Tongue (tissue), 1 donor: ENCODE measurements at regions not wholly inside any gene's neighbourhood (a gene's known extent, or its start where the extent isn't known, plus 50 kb on each side); places are given as distances from the start of the nearest gene placed in this dataset.
A peak's percentile ranks its signal among the peaks of the same experiment; 100 is the strongest.
"Not testable (repeated sequence)": the region's sequence is repeated elsewhere in the genome, so short reads cannot be mapped to it uniquely, and the experiment has no call there.

Source experiments
- DNase-seq: peaks from one replicate; pipeline ENCODE4 v3.0.0-alpha.2; 2015

DNA sequence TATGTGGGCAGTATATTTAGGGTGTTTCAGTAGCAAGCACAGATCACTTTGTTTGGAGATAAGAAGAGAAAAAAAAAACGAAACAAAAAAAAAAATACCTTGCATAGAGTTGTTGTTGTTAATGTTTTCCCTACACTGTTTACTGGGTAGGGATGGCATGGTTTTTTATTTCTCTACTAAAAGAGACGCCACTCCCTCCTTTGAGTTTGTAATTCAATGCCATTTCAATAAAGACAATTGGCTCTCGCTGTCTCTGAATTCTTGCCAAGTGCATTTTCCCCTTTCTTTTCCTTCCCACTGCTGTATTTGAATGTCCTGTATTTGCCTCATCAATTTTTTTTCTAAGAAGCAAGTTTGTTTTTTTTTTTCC lies 213.9 kb upstream of the UBASH3B start:
- peak; percentile 57 for DNase-seq

DNA sequence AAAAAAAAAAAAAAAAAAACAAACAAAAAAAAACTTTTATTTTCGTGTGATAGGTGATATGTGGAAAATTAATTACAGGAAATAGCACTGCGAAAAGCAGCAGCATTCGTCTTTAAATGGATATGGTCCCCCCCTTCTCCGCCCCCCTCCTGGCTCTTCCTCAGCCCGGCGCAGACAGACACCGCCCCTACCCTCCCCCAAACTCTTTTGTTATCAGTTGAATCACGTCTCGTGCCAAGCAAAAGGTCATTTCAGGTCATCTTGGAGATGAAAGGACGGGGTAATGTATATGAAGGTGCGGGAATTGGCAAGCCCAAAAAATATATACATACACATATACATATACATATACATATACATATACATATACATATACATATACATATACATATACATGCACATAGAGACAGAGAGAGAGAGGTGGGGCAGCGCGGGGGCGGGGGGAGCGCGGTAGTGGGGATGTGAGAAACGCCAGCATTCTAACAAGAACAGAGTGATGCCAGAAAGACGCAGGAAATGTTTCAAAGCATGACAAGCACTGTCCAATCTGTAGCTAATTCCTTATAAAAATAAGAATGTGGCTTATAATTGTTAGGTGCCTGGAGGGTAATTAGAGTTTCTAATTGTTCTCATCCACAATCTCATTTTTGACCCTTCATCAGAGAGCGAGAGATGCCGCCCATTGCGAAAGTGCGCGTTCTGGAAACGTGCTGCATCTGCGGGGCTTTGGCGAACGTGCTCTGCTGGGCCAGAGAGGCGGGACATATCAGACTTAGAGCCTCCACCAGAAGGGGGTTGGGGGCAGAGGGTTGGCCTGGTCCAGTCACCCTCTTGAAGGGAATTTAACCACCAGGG lies 214.5 kb upstream of the UBASH3B start:
- DNase-seq: peak; percentile 69

DNA sequence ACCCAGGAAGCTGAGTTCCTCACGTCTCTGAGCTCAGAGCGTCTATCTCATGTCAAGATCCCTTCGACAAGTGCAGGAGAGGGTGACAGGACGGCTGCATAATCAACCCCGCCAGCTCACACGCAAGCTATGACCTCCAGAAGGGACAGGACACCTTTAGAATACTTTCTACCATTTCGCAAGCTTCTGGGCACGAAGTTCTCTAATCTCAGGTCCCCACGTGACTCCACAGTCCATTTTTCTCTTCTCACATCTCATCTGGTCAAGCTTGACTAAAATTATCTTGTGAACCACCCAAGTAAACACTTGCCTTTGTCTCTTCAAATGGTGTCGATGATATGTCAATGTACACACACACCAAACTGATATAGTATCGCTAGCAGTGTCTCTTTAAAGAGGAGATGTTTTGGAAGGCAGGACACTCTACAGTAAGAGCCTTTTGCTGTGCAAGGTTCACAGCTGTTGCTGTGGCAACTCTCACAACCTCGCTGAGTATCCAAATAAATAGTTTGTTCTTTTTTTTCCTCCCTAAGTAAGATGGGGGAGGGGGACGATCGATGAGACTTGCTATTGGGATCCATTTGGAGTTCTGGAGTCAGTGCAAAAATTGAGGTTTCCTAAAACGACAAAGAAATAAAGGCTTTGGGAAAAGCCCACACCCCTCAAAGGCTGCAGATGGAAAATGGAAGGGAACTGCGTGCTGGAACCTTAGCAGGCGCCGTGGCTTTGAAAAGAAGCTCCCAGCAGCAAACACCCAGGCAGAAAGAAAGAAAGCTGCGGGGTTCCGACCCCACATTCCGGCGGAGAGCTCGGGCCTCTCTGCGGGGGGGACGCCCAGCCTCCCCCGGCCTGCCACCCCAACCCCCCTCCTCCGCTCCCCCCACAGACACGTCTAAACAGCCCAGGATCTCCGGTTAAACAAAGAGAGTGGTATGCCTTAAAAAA lies 215.4 kb upstream of the UBASH3B start:
- DNase-seq: peak; percentile 77

DNA sequence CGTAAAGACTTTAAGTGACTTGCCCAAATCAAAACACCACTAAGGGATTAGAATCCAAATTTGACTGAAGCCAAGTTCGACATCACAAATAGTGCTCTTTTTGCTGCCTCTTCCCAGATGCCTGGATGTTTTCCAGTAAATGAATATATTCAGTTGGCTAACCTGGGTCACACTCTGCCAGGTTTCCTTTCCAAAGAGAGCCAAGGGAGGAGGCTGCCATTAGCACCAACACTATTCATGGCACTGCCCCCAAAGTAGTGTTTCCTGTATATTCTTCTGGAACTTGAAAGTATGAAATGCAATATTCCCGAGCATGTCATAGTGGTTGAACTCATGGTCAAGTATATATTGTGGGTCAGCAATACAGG lies 219.3 kb upstream of the UBASH3B start:
- DNase-seq: no peak

DNA sequence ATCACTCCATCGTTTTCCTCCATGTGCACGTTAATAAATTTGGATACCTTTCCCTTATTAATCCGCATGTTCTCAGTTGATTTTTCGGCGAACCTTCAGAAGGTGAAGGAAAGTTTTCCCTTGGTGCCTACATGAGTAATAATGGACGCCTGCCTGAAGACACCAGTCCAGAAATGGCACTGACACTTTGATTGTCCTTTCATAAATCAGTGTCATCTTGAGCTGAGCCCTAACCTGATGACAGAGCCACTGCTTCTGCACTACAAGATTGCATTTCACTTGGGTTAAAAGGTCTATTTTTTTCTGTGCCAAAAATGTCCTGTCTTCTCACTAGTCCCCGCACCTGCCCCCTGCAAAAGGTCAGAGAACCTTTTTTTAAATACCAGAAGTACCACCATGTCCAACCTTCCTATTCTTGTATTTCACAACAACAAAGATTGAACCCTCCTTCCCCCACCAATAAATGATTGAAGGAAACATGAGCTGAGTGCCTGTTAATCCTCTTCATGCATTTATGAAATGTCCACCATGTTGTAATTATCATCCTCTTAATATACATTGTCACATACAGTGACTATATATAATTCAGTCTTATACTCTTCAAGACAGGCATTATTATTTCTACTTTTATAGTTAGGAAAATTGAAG lies 219.9 kb upstream of the UBASH3B start:
- DNase-seq: no peak

DNA sequence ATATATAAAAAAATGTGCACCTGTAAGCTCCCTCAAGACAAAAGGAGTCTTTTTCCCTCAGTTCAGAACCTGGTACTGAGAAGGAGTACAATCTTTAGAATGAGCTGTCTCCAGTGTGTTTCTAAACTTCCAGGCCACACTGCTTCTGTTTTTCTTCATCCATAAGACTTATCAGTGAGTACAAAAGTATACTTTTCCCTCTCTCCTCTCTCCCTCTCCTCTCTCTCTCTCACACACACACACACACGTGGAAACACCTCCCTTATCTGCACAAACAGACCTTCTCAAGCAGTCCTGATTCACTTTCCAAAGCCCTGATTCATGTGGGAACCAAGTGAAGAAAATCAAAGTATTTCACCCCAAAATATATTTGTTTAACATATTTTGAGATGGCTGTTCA lies 220.7 kb upstream of the UBASH3B start:
- no peak for DNase-seq

DNA sequence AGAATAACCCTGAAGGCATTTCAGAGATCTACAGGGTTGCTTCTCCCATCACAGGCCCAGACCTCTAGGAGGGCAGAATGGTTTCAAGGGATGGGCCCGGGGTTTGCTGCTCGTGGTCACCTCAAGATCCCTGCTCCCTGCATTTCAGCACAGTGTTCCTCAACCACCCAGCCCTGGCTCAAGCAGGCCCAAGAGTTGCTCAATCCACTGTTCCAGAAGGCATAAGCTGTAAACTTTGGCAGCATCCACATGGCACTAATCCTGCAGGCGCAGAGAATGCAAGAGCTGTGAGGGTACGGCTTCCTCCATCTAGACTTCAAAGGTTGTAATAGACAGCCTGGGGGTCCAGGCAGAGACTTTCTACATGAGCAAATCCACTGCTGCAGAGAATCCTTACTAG lies 225.0 kb upstream of the UBASH3B start:
- no peak for DNase-seq

DNA sequence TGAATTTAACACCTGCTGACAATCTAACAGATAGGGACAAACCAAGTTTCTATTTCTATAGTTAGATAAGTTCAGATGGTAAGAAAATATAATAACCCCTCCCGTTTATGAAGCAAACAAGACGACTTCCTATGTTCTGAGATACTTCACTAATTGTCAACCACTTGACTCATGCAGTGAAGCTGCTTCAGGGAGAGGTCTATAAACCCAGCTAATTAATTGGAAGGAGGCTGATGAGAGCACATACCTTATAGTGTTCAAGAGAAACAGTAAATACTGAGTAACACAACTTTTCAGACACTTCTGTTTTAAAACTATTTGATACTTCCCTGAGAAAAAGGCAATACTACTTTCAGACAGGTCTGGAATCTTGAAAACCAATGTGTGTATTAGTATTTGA lies 229.4 kb upstream of the UBASH3B start:
- no peak for DNase-seq

DNA sequence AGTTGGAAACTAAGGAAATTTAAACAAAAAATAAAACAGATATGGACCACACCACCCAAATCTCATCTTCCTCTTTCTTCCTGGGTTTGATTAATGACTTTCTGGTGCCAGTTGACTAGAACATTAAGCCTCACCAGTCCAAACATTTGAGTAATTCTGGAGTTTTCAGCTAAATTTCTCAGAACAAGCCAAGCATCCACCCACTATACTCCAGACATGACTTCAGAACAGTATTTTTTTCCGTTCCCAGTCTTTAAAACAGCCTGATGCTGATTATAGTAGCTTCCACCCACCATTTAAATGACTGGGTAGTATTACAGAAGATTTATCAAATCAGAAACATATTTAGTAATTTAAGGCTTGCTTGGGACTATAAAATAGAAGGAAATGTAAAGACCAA lies 230.9 kb upstream of the UBASH3B start:
- no peak for DNase-seq

DNA sequence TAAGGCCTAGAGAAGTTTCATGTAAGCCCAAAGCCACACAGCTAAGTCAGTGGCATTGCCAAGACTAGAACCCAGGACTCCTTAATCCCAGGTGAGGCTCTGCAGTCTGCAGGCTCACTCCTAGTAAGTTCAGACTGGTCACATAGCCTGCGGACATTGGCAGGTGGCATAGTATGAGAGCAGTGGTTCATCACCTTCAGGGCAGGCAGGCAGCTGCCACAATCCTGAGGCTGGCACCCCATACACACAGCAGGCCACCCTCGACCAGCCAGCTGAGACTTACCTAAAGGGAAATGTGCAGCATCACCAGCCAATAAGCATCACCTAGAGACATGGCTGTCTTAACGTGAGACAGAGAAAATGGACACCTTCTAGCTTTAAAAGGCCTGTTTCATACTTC lies 231.6 kb upstream of the UBASH3B start:
- DNase-seq: no peak

DNA sequence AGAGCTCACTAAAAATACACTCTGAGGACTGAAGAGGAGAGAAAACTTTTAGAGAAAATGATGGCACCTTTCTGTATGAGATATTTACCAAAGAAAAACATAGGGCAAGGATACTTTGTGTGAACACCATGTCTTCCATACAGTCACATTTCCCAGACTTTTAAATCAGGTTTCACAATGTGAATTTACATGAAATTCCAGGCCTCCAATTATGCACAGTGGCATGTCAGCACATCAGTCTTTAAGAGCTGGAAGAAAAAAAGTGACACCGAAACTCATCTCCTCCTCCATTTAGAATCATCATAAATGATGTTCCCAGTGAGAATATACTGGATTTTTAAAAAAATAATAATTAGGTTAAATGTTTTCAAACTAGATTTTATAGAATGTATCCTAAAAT lies 232.2 kb upstream of the UBASH3B start:
- no peak for DNase-seq

DNA sequence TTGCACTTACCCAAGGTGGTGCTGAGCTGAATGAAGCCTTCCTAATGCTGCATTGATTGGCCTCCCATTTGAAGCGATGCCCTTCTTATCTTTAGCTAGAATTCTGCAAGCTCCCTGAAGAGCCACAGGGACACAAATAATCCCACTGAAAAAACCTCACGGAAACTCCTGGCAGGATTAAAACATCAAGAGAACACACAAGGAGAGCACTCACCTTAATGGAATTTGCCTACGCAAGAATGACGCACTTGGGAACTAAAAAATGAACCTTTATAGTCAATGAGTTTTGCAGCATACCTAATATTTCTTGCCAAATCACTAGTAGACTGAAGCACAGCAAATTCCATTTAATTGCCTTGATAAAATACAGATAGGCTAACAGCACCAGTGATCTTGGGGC lies 232.8 kb upstream of the UBASH3B start:
- peak; percentile 22 for DNase-seq

DNA sequence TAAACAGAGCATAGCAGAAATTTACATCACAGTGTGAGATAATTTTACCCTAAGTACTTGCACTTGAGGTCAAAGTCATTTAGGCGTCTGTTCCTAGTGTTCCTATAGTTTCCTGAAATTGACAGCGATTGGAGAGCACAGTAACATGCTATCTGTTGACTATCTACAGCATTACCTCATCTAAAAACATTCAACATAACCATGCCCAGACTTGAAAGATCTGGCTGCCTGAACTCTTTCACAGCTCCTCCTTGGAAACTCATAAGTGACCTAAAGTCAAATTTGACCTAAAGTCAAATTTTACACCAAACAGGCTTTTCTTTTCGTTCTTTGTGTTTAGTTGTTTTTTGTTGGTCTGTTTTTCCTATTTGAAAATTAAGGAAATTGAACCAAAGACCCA lies 233.8 kb upstream of the UBASH3B start:
- no peak for DNase-seq

DNA sequence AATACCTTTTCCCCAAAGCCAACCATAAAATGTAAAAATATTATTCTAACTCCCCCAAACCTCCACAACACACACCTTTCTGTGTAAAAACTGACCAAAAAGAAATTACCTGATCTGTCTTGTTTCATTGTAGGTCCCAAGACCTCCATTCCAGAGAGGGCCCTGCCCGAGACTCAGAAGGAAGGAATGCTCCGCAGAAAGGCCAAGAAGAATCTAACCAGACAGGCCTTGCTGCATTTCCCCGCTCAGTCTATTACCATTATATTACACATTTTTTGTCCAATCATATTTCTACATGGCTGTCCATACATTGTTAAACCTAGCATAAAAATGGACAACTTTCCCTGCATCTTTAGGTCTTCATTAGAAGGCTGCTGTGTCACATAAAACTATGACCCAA lies 237.5 kb upstream of the UBASH3B start:
- no peak for DNase-seq

DNA sequence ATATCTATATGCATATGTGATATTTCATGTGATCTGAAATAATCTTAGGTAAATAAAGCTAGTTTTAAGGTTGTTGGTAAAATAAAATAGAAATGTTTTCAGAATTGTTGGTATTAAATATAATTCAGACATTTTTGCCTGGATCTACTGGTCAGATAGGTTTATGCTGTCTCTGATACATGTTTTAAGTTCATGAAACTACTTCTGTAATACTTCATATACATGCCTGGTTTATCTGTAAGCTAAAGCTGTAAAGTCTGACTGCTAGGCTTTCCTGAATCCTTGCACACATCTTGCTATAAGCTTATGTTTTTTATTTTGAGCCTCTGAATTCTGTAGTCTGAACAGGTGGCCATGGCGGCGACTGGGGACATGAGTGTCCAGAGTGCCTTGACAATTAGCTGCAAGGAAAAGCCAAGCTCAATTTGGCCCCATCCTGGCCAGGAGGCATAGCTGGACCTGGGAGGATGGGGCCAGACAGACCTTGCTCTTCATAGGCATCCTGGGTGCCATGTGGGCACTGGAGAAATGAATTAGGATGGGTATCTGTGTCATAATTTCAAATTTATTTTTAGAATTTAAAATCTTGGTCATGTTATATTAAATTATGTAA lies 241.0 kb upstream of the UBASH3B start:
- DNase-seq: no peak

DNA sequence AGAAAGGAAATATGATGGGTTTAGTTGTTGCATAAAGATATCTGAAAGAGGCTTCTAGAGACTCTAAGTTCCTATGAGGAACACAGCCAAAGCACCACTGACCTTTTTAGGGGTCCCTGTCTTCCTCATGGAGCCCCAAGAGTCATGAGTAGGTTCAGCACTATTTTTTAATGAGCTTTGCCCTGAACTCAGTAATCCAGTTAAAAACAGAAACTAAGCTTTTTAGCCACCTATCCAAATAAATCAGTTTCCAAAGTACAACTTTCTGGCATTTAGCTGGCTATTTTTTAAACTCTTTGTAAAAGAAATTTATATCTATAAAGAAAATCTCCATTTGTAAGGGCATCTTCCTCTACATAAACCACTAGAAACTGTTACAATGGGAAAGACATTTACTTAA lies 241.8 kb upstream of the UBASH3B start:
- no peak for DNase-seq

DNA sequence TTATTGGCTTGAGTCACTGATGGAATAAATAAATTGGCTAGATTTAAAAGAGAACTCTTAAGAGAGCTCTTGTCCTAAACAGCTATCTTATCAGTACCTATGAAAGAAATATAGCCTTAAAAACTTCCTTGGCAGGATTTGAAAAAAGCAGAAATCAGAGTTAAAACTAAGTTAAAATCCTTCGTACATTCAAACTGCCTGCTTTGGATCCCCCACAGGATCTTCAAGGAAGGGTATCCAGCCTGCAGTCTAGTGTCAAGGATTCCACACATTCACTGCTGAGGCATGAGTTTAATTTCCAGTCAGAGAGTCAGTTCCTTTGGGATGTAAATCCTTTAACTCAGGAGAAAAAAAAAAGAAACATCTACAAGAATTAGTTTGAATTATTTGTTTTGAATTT lies 242.9 kb upstream of the UBASH3B start:
- no peak for DNase-seq

DNA sequence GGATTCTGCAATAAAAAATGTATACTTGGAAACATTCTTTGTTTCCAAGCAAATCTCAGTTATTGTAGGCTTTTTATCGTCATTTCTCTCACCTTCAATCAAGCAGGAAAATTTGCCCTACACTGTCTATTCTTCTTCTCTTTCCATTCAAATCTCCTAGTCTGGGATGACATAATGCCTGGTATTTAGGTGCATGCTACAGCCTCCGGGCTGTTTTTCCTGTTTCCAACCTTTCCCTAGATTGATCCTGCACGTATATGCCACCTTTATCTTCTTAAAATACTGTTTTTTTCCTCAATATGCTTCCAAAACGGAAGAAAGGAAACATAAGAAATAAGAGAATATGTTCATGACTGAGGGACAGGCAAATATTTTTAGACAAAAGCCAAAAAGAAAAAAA lies 249.1 kb upstream of the UBASH3B start:
- DNase-seq: no peak

DNA sequence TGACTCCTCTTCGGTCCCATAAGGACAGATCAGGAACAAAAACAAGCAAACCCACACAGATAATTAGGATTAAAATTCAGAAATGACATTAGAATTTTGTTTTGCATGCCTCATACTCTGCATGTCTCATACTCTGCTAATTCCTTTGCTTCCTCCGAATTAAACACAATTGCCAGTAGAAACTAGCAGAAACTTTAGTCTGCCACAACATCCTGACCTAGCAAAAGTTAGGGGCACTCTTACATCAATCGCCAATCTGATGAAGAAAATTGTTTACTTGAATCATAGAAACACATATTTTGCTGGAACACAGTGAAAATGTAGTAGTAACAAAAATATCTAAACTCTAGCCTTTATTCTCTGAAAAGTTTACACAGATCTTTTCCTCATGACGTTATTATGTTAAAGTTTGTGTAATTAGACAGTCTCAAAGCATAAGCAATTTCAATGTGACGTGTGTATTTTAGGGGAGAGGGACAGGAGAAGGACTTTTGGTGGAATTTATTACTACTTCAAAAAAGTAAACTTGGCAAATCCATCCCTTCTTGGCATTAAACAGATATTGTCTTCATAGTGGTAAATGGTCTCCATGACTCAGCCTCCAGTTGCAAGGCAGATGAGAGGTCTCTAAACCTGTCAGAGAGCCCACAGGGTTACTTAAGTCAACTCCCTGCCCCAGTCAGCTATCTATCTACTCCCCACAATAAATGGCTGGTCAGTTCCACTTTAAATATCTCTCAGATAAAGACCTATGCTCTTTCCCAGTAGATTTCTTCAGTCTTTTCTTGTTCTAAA lies 249.8 kb upstream of the UBASH3B start:
- DNase-seq: no peak

DNA sequence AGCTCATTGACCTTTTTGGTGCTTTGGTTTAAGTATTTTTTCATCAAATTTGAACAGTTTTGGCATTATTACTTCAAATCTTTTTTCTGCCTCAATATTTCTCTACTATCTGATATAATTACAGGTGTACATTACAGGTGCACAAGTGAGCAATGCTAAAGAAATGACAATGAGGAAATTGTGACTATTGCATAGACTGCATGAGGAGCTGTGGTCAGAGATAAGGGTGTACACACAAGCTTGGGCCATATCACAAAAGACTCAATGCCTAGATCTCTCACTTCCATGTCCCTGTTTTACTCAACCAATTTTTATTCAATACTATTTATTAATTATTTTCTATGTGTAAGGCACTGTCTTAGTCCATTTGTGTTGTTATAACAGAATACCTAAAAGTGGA lies 251.0 kb upstream of the UBASH3B start:
- no peak for DNase-seq

DNA sequence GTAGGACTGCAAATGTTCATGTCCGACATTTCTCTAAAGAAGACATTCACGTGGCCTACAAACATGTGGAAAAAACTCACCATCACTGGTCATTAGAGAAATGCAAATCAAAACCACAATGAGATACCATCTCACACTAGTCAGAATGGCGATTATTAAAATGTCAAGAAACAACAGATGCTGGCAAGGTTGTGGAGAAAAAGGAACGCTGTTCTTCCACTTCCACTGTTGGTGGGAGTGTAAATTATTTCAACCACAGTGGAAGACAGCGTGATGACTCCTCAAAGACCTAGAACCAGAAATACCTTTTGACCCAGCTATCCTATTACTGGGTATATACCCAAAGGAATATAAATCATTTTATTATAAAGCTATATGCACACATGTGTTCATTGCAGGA lies 253.9 kb upstream of the UBASH3B start:
- not testable (repeated sequence) for DNase-seq

DNA sequence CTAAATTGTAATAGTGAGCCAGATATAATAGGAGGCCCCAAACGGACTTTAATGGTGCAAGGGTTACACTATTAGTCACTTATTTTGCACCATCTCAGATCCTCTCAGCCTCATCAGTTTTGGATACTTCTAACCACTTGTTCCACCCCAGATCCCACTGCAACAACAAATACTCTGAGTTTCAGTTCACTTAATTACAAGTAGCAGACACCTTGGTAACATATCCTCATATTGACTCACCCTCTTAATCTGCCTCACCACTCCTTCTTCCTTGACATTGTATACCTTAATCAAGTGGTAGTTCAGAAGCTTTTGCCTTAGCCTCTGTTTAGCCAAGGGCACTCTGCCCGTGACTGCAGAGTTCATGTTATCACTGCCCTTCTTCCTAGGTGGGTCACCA lies 256.1 kb upstream of the UBASH3B start:
- no peak for DNase-seq
